DMS79 treated with DMSO at 0.1 percent for 48 hours (cell line): ENCODE measurements at regions not wholly inside any gene's neighbourhood (a gene's known extent, or its start where the extent isn't known, plus 50 kb on each side); places are given as distances from the start of the nearest gene placed in this dataset.
"Not testable (repeated sequence)": the region's sequence is repeated elsewhere in the genome, so short reads cannot be mapped to it uniquely, and the experiment has no call there.

Experiments
- DNase-seq: peaks from one replicate; lab custom pipeline; 2025; lab: John Stamatoyannopoulos, UW

- no peak for DNase-seq
These were observed 83.1 kb upstream of the SSTR4 start for GRCh38 chr20:22951966-22952365.

DNA sequence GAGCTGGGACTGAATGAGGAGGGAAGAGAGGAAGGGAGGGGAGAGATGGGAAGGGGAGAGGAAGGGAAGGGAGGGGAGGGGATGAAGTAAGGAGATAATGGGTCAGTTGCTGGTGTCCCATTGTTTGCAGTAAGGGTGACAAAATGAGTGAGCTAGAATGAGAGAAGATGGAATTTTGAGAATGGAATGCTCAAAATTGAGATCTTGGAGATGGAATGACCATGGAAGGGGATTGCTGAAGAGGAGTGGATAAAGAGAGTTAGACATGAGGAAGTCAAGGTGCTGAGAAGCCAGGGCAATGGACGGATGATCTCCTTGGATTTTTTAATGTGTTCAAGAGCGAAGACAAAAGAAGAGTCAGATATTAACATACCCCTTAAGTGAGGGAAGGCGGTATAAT is 80.5 kb upstream of the SSTR4 start:
- DNase-seq: no peak

GRCh38 chr20:22958390-22958789 is 76.7 kb upstream of the SSTR4 start:
- DNase-seq: no peak

DNA sequence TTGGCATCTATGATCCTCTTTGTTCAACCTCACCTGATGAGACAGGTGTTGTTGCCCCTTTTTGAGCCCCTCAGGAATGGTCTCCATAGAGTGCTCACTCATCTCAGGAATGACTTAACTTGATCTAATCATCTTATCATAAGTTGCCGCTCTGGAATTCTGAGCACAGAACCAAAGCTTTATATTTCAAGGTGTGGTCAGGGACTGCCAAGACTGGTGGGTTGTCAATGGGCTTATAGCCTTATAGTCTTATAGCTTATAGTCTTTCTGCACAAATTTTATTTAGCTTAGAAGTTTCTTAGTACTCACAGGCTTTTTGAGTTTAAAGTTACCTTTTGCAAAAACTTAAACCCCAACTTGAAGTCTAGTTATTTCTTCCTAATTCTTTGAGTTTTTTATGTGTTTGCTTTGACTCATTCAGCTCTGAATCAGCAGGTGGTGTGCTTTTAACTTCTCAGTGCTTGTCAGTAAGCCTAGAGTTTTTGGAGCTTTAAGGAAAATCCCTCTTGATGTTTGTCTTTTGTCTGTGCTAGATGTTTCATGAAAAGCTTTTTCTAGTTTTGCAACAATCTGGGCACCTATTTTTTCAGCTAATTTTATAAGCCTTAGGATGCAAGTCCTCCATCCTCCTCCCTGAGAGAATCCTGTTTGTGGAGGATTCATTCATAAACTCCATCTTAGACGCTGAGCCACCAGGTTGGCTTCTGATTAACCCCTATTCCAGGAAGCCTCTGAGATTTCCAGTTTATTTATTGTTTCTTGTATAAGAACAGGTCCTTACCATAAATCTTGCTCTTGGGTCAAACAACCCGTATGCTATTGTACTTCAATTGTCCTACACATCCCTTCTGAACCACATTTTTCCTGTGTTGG is 72.3 kb upstream of the SSTR4 start:
- DNase-seq: no peak

DNA sequence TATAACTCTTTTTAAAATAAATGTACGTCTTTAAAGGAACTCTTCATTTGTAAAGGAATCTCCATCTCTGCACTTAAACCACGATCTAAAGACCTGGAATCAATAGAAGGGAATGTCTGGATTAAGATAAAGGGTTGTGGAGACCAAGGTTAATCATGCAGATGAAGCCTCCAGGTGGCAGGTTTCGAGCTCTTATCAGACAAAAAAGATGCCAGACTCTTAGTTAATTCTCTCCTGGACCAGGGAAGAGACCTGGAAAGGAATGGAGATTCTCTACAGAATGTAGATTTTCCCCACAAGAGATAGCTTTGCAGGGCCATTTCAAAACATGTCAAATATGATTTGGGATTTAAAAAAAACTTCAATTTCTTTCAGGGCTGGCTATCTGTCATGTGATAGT is 71.5 kb upstream of the SSTR4 start:
- DNase-seq: no peak

DNA sequence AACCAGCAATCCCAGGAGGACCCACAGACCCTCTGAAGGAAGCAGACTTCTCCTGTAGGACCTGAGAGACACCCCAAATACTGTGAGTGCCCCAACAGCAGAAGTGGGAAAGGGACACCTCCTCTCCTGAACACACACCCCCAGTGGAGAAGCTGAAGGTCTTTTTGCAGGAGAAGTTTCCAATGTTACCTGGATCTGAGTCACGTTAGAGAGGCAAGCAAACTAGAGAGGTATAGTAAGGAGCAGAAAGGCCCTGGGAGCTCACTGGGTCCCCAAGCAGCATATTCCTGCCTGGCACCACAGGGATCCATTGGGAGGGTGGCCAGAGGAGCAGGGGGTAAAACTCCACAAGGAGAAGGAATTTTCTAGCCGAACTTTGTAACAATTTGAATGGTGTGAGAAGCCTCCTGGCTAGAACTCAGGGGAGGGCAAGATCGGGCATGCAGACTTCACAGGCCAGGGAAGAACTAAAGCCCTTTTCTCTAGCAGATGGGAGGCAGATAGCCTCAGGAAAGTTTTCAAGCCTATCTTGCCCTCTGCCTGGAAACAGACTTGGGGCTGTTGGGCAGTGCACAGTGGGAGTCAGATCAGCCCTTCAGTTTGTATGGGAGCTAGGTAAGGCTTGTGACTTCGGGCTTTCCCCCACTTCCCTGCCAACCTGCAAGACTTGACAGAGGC is 68.2 kb upstream of the SSTR4 start:
- DNase-seq: no peak

DNA sequence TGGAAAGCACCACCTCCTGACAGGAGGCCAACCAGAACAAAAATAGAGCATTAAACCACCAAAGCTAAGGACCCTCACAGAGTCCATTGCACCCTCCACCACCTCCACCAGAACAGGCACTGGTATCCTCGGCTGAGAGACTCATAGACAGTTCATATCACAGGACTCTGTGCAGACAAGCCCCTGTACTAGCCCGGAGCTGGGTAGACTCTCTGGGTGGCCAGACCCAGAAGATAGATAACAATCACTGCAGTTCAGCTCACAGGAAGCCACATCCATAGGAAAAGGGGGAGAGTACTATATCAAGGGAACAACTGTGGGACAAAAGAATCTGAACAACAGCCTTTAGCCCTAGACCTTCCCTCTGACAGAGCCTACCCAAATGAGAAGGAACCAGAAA is 67.4 kb upstream of the SSTR4 start:
- not testable (repeated sequence) for DNase-seq

- not testable (repeated sequence) for DNase-seq
These were observed 66.1 kb upstream of the SSTR4 start for GRCh38 chr20:22969031-22969430.

DNA sequence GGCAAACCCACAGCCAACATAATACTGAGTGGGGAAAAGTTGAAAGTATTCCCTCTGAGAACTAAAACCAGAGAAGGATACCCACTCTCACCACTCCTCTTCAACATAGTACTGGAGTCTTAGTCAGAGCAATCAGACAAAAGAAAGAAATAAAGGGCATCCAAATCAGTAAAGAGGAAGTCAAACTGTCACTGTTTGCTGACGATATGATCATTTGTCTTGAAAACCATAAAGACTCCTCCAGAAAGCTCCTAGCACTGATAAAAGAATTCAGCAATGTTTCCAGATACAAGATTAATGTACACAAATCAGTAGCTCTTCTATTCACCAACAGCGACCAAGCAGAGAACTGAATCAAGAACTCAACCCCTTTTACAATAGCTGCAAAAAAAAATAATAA is 64.0 kb upstream of the SSTR4 start:
- not testable (repeated sequence) for DNase-seq

DNA sequence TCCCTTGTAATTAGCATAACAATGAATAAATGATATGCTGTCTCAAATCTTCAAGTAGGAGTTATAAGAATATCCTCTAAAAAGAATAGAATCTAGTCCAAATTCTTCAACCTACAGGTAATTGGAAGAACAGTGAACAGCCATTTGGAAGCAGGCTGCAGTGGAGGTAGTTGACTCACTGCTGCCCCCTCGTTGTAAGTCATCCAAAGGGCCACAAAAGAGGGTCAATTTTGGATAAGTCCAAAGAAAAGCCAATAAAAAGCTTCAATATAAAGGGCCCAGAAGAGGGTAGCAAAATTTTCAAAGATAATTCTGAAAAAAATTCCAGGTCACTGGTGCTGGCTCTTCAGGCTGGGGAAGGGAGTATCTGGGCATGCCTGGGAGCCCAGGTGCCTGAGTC is 60.8 kb upstream of the SSTR4 start:
- no peak for DNase-seq

GRCh38 chr20:22977047-22977785 is 57.9 kb upstream of the SSTR4 start:
- no peak for DNase-seq

GRCh38 chr20:22984008-22984407 is 51.1 kb upstream of the SSTR4 start:
- no peak for DNase-seq

- DNase-seq: no peak
These were observed 50.5 kb upstream of the SSTR4 start for GRCh38 chr20:22984606-22985005.

GRCh38 chr20:22985239-22985778 is 49.8 kb upstream of the SSTR4 start:
- DNase-seq: no peak
